ENCODE measurements at regions not wholly inside any gene's neighbourhood (a gene's known extent, or its start where the extent isn't known, plus 50 kb on each side); places are given as distances from the start of the nearest gene placed in this dataset.
"Not testable (repeated sequence)": the region's sequence is repeated elsewhere in the genome, so short reads cannot be mapped to it uniquely, and the experiment has no call there.

DNA sequence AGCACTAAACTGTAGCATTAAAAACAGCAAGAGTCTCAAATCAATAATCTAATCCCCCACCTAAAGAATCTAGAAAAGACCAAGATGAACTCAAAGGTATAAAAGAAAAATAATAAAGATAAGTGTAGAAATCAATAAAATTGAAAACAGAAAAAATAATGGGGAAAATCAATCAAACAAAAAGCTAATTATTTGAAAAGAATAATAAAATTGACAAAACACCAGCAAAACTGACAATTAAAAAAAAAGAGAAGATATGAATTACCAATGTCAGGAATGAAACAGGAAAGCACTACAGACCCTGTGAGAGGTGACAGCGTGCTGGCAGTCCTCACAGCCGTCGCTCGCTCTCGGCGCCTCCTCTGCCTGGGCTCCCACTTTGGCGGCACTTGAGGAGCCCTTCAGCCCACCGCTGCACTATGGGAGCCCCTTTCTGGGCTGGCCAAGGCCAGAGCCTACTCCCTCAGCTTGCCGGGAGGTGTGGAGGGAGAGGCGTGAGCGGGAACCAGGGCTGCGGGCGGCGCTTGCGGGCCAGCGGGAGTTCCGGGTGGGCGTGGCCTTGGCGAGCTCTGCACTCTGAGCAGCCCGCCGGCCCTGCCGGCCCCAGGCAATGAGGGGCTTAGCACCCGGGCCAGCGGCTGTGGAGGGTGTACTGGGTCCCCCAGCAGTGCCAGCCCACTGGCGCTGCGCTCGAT lies 105.3 kb upstream of the HEY2 start (continued):
- TF ChIP-seq, protein P1, sequence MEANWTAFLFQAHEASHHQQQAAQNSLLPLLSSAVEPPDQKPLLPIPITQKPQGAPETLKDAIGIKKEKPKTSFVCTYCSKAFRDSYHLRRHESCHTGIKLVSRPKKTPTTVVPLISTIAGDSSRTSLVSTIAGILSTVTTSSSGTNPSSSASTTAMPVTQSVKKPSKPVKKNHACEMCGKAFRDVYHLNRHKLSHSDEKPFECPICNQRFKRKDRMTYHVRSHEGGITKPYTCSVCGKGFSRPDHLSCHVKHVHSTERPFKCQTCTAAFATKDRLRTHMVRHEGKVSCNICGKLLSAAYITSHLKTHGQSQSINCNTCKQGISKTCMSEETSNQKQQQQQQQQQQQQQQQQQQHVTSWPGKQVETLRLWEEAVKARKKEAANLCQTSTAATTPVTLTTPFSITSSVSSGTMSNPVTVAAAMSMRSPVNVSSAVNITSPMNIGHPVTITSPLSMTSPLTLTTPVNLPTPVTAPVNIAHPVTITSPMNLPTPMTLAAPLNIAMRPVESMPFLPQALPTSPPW (CRISPR knock-in tag; IDR thresholded peaks at IDR 0.05), result peak; percentile 21; the same call in 1 of the 2 replicates
- TF ChIP-seq CBX1 (IDR thresholded peaks at IDR 0.05; ENCODE audit: low read depth) (0 out of 2 replicates have a peak, but pooled peaks have one; percentile 30), CCNT2 (IDR thresholded peaks at IDR 0.05; ENCODE audit: borderline replicate concordance, extremely low read depth, insufficient read length, low read depth, low read length) (peak; percentile 17), ELF1 (tag; IDR thresholded peaks at IDR 0.05) (peak; percentile 62), POLR2G (IDR thresholded peaks at IDR 0.05; ENCODE audit: low read depth, low read length) (peak; percentile 74), ARID1B (IDR thresholded peaks at IDR 0.05) (0 out of 2 replicates have a peak, but pooled peaks have one; percentile 29), MYC (IDR thresholded peaks at IDR 0.05; ENCODE audit: low read depth, low read length) (0 out of 2 replicates have a peak, but pooled peaks have one; percentile 27), NFRKB (IDR thresholded peaks at IDR 0.05; ENCODE audit: low read depth) (0 out of 2 replicates have a peak, but pooled peaks have one; percentile 35), SMARCA5 (IDR thresholded peaks at IDR 0.05) (peak; percentile 40; the same call in 1 of the 2 replicates), NRF1 (conservative IDR thresholded peaks at IDR 0.05 in 1 of 2, IDR thresholded peaks at IDR 0.05 in 1 of 2) (peak; percentile 45 to 51; a peak in 3 of 4 replicates)
- TF ChIP-seq, protein P2, sequence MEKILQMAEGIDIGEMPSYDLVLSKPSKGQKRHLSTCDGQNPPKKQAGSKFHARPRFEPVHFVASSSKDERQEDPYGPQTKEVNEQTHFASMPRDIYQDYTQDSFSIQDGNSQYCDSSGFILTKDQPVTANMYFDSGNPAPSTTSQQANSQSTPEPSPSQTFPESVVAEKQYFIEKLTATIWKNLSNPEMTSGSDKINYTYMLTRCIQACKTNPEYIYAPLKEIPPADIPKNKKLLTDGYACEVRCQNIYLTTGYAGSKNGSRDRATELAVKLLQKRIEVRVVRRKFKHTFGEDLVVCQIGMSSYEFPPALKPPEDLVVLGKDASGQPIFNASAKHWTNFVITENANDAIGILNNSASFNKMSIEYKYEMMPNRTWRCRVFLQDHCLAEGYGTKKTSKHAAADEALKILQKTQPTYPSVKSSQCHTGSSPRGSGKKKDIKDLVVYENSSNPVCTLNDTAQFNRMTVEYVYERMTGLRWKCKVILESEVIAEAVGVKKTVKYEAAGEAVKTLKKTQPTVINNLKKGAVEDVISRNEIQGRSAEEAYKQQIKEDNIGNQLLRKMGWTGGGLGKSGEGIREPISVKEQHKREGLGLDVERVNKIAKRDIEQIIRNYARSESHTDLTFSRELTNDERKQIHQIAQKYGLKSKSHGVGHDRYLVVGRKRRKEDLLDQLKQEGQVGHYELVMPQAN (IDR thresholded peaks at IDR 0.05; ENCODE audit: borderline replicate concordance), result 0 out of 2 replicates have a peak, but pooled peaks have one; percentile 33
- TF ChIP-seq, protein P3, sequence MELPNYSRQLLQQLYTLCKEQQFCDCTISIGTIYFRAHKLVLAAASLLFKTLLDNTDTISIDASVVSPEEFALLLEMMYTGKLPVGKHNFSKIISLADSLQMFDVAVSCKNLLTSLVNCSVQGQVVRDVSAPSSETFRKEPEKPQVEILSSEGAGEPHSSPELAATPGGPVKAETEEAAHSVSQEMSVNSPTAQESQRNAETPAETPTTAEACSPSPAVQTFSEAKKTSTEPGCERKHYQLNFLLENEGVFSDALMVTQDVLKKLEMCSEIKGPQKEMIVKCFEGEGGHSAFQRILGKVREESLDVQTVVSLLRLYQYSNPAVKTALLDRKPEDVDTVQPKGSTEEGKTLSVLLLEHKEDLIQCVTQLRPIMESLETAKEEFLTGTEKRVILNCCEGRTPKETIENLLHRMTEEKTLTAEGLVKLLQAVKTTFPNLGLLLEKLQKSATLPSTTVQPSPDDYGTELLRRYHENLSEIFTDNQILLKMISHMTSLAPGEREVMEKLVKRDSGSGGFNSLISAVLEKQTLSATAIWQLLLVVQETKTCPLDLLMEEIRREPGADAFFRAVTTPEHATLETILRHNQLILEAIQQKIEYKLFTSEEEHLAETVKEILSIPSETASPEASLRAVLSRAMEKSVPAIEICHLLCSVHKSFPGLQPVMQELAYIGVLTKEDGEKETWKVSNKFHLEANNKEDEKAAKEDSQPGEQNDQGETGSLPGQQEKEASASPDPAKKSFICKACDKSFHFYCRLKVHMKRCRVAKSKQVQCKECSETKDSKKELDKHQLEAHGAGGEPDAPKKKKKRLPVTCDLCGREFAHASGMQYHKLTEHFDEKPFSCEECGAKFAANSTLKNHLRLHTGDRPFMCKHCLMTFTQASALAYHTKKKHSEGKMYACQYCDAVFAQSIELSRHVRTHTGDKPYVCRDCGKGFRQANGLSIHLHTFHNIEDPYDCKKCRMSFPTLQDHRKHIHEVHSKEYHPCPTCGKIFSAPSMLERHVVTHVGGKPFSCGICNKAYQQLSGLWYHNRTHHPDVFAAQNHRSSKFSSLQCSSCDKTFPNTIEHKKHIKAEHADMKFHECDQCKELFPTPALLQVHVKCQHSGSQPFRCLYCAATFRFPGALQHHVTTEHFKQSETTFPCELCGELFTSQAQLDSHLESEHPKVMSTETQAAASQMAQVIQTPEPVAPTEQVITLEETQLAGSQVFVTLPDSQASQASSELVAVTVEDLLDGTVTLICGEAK (IDR thresholded peaks at IDR 0.05), result peak; percentile 52
- TF ChIP-seq, protein P3 (CRISPR knock-in tag; IDR thresholded peaks at IDR 0.05), result not testable (repeated sequence)
- not testable (repeated sequence) for TF ChIP-seq MYC (CRISPR knock-in tag; IDR thresholded peaks at IDR 0.05; ENCODE audit: borderline replicate concordance, low read depth)
